Kasumi-1 (cell line): ENCODE measurements at regions not wholly inside any gene's neighbourhood (a gene's known extent, or its start where the extent isn't known, plus 50 kb on each side); places are given as distances from the start of the nearest gene placed in this dataset.

Experiments
- DNase-seq, 2 experiments: peaks; one replicate each; lab custom pipeline; 2025; lab: John Stamatoyannopoulos, UW

DNA sequence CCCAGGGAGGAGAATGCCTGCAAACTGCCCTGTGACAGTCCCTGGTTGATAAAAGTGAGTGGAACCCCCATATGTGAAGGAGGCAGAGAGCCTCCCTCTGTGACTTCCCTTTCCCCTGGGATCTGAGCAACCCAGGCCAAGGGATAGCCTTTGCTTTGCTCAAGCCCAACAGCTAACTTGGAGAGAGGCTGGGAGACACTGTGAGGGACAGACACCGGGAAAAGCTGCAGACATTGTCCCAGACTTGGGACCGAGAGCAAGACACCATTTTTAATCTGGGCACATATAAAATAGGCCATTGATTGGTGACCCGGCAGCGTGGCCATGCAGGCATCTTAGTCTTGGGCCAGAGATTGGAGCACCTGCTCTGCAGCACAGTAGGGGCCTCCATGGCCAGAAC is 96.1 kb upstream of the SALL3 start:
- no peak for DNase-seq

DNA sequence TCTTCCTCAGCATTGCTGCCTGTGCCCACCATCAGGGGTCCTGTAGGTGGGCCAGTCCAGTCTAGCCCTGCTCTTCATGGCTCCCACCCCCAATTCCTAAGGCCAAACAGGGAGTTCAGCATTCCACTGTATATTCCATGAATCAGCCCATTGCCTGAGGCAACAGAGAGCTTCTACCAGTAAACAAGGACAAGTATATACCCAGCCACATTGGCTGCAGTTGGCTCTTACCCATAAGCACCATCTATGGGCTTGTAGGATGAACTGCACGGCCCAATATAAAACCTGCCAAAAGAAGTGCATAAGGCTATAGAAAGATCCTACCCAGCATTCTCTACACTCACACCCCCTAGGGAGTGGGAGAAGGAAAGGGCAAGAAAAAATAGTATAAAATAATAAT is 95.1 kb upstream of the SALL3 start:
- peak in 1 of 2 experiments; percentile 3 for DNase-seq

- DNase-seq: no peak
Measured at GRCh38 chr18:78889250-78889649, 90.4 kb upstream of the SALL3 start.

DNA sequence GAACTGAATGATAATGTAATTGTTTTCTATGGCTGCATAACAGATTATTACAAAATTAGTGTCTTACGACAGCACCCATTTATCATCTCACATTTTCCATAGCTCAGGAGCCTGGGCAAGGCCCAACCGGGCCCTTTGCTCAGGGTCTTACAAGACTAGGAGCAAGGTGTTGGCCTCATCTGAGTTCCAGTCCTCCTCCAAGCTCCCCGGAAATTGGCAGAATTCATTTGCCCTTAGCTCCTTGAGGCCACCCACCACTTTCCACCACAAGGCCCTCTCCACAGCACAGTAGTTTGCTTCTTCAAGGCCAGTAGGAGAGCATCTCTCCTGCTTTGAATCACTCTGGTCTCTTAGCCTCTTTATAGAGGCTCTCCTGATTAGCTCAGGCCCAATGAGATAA is 89.2 kb upstream of the SALL3 start:
- DNase-seq: no peak

DNA sequence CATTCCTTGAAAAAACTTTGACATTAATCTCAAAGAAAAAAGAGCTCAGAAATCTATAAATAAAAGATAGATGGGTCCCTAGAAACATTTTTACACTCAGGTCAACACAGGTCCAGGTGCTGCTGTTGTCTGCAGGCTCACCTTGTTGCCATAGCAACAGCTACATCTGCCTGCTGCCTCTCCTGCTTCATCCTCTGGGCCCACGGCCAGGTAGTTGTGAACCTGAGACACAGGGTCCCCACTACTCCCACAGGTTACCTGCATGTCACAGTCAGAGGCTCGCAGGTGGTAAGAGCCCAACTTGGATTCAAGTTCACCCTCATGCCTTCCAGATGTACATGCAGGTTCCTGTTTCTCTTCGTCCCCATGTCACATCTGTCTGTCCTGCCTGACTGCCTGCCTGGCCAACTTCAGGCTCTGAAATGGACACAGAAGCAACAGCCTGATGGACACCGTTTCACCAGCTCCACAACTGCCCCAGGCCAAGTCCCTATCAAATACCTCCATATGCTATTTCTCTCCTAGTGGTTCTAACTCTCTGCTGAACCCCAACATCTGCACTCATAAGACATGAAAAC is 88.3 kb upstream of the SALL3 start:
- DNase-seq: no peak

GRCh38 chr18:78892177-78892576 is 87.4 kb upstream of the SALL3 start:
- no peak for DNase-seq

DNA sequence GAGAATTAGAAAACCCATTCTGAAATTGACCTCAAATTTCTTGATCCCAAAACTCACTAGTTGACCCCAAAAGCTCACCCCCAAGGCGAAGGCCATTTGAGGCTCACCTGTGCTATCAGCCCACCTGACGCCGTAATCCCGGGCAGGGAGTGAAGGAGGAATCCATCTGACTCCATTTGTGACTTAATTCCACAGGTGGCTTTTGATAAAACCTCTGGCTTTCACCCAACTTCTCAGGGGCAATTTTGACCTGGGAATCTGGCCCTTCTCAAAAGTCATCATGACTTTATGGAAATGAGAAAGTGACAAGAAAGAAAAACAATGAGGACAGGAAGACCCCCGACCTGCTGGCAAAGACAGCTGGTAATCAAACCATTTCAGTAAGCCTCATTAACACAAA is 86.9 kb upstream of the SALL3 start:
- no peak for DNase-seq

DNA sequence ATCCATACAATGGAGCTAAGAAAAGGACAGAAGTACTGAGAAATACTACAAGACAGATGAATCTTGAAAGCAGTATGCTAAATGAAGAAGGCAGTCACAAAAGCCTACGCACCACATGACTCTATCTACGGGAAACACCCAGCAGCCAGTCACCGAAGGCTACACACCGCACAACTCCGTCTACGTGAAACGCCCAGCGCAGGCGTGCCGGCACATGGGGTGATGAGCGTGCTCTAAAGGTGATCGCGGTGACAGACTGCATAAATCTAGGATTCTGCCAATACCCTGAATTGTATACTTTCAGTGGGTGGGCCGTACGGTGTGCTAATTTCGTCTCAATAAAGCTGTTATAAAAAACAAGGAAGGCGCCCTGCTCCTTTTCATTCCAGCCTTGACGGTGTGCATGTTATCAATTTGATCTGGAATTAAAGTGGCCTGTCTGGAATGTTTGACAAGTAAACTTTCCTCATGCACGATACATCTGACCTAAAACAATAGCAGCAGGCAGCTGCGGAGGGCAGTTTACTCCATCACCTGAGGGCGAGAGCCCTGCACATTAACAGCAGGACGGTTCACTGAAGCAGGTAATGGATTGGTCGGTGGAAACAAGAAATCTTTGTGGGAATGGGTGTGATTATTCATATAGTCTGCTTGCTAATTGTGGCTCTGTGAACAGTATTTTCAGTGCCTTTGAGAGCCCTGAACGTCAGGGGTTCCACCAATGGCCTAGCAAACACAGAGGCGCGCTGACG is 86.2 kb upstream of the SALL3 start:
- DNase-seq: no peak

GRCh38 chr18:78894033-78894305 is 85.6 kb upstream of the SALL3 start:
- DNase-seq: no peak

- DNase-seq: no peak
Measured at GRCh38 chr18:78895207-78896001, 84.2 kb upstream of the SALL3 start.

GRCh38 chr18:78896111-78896905 is 83.3 kb upstream of the SALL3 start:
- DNase-seq: no peak

DNA sequence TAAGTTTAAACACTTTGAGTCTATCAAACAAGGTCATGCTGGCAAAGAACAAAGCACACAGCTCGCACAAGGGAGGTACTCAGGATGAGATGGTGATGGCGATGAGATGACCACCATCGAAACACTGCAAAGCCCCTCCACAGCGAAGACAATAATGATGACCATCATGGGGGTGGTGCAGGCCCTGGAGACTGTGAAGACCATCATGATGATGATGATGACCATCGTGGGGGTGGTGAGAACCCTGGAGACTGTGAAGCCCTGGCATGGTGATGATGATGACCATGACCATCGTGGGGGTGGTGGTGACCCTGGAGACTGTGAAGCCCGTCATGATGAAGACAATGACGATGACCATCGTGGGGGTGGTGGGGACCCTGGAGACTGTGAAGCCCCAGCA is 81.6 kb upstream of the SALL3 start:
- DNase-seq: no peak

GRCh38 chr18:78898635-78899034 is 81.0 kb upstream of the SALL3 start:
- DNase-seq: no peak

DNA sequence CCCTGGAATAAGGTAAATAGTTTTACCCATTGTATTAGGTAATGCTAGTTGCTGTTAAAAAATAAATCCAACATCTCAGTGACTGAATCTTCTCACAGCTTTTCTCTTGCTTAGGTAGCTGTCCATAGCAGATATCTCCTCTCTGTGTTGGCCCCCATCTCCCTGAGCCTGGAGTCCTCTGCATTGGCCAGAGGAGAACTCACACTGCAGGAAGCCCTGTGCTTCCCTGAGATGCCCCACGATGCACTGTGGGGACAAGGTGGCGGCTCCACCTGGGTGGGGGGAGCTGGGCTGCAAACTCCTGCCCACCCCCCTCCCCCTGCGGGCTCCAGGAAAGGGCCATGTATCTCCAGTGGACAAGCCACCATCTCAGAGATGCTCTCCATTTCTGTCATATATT is 80.4 kb upstream of the SALL3 start:
- DNase-seq: no peak

- no peak for DNase-seq
Measured at GRCh38 chr18:78900938-78901909, 78.4 kb upstream of the SALL3 start.

DNA sequence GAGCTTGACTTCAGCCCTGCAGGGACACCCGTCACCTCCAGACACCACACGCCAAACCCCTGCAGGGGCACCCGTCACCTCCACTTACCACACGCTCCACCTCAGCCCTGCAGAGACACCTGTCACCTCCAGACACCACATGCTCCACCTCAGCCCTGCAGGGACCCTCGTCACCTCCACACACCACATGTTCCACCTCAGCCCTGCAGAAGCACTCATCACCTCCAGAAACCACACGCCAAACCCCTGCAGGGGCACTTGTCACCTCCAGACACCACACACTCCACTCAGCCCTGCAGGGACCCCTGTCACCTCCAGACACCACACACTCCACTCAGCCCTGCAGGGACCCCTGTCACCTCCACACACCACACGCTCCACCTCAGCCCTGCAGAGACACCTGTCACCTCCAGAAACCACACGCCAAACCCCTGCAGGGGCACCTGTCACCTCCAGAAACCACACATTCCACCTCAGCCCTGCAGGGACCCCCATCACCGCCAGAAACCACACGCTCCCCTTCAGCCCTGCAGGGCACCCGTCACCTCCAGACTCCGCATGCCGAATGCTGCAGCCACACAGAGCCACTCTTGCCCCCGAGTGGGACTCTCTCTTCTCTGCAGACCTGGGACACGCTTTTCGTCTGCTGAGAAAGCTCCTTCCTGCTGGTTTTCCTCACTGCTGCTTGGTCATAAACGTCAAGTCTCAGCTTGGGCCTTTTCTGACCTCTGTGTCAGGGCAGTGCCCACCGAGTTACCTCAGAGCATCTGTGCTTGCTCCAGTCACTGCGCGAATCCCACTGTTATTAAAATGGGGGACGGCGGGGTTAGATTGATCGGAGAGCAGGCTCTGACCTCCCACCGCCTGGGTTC is 77.5 kb upstream of the SALL3 start:
- no peak for DNase-seq

- no peak for DNase-seq
Measured at GRCh38 chr18:78902795-78903435, 76.7 kb upstream of the SALL3 start.

DNA sequence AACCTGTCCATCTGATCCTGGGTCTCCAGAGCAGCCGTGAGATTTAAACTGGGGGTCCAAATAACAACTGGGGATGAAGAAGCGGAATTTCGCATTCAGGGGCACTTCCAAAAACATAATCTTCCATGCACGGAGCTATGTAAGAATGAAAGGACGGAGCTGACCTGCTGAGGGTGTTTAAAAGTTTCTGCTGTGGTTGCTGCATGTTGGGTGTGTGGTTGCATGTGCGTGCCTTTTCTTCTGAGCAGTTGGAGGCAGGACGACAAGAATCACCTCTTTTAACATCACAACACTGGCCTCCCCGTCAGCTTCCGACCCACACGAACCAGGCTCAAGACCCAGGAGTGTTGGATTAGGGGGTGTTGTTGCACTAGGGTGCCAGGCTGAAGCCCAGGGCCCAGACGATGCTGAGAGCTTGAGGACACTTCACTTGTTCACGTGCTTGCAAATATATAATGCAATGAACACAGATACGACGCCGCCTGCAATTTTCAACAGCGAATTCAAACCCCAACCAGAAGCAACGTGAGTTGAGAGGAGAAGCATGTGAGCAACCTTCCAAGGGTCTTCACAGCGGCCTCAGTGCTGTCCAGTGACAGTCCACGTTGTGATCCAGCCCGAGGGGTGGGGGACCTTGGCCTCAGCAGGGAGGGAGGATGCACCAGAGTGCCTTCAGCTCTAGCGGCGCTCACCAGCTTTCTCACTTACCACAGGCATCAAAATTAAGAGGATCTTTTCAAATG is 76.0 kb upstream of the SALL3 start:
- no peak for DNase-seq

GRCh38 chr18:78904179-78904531 is 75.5 kb upstream of the SALL3 start:
- no peak for DNase-seq
